ENCODE measurements at regions not wholly inside any gene's neighbourhood (a gene's known extent, or its start where the extent isn't known, plus 50 kb on each side); places are given as distances from the start of the nearest gene placed in this dataset.

DNA sequence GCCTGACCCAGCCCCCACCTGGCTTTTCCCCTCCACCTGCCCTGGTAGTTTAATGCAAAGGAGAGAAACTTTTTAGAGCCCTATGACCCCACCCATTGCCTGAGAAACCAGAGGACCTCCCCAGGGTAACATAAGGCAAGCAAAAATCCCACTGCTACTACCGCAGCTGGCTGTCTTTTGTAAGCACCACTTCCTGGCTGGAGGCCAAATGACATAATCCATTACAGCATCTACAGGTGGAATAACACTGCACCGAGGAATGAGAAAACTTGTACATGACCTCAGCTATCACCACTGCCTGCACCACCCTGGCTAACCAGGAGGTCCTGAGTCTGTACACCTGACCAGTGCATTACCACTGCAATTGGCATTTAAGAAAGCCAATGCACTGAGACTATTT is 149.6 kb upstream of the GALNT5 start:
- TF ChIP-seq, protein P1, sequence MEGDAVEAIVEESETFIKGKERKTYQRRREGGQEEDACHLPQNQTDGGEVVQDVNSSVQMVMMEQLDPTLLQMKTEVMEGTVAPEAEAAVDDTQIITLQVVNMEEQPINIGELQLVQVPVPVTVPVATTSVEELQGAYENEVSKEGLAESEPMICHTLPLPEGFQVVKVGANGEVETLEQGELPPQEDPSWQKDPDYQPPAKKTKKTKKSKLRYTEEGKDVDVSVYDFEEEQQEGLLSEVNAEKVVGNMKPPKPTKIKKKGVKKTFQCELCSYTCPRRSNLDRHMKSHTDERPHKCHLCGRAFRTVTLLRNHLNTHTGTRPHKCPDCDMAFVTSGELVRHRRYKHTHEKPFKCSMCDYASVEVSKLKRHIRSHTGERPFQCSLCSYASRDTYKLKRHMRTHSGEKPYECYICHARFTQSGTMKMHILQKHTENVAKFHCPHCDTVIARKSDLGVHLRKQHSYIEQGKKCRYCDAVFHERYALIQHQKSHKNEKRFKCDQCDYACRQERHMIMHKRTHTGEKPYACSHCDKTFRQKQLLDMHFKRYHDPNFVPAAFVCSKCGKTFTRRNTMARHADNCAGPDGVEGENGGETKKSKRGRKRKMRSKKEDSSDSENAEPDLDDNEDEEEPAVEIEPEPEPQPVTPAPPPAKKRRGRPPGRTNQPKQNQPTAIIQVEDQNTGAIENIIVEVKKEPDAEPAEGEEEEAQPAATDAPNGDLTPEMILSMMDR (IDR thresholded peaks at IDR 0.05), result no peak
- no peak for TF ChIP-seq POLR2A (IDR thresholded peaks at IDR 0.05)

All from adrenal gland (tissue), 5 donors.